Keratinocyte (primary cell): ENCODE measurements at regions not wholly inside any gene's neighbourhood (a gene's known extent, or its start where the extent isn't known, plus 50 kb on each side); places are given as distances from the start of the nearest gene placed in this dataset.

ENCODE experiments used
- CTCF ChIP-seq, 3 experiments: IDR thresholded peaks in 1 of 3; conservative IDR thresholded peaks in 1 of 3; optimal IDR thresholded peaks in 1 of 3; 2 replicates in 2 of 3; 3 replicates in 1 of 3; pipeline versions ENCODE3 to v1.5.1; 2011; ENCODE audit warnings: low read length in 3 of 3, mild to moderate bottlenecking in 3 of 3, moderate library complexity in 2 of 3, control low read depth in 1 of 3, inconsistent platforms in 1 of 3; ENCODE audit not compliant: insufficient read depth in 2 of 3; ENCODE audit errors: extremely low read depth in 1 of 3
- EZH2 ChIP-seq: IDR thresholded peaks from one replicate; pipeline ENCODE4 v1.6.1; 2012; ENCODE audit warnings: inconsistent platforms, mild to moderate bottlenecking, low read length, moderate library complexity

GRCh38 chr3:3586336-3586735, 212.9 kb upstream of the LRRN1 start:
- TF ChIP-seq CTCF (optimal IDR thresholded peaks at IDR 0.05 in 1 of 3, IDR thresholded peaks at IDR 0.05 in 1 of 3, conservative IDR thresholded peaks at IDR 0.05 in 1 of 3; ENCODE audit: extremely low read depth in 1 of 3, insufficient read depth in 2 of 3, low read length in 3 of 3) (no peak), EZH2 (no peak)
